Putamen (tissue), 1 donor: ENCODE measurements at regions not wholly inside any gene's neighbourhood (a gene's known extent, or its start where the extent isn't known, plus 50 kb on each side); places are given as distances from the start of the nearest gene placed in this dataset.
"Not testable (repeated sequence)": the region's sequence is repeated elsewhere in the genome, so short reads cannot be mapped to it uniquely, and the experiment has no call there.

Experiments
- DNase-seq: peaks from one replicate; pipeline ENCODE4 v3.0.0-alpha.2; 2016; ENCODE audit warnings: low spot score

- no peak for DNase-seq
Measured at GRCh38 chr3:145422556-145422955, 738.4 kb downstream of the PLOD2 start.

GRCh38 chr3:145427355-145427754 is 733.6 kb downstream of the PLOD2 start:
- no peak for DNase-seq

- DNase-seq, result no peak
Measured at GRCh38 chr3:145429546-145429945, 731.4 kb downstream of the PLOD2 start.

- DNase-seq, result no peak
Measured at GRCh38 chr3:145448436-145448835, 712.5 kb downstream of the PLOD2 start.

GRCh38 chr3:145450018-145450682 is 710.8 kb downstream of the PLOD2 start:
- no peak for DNase-seq

DNA sequence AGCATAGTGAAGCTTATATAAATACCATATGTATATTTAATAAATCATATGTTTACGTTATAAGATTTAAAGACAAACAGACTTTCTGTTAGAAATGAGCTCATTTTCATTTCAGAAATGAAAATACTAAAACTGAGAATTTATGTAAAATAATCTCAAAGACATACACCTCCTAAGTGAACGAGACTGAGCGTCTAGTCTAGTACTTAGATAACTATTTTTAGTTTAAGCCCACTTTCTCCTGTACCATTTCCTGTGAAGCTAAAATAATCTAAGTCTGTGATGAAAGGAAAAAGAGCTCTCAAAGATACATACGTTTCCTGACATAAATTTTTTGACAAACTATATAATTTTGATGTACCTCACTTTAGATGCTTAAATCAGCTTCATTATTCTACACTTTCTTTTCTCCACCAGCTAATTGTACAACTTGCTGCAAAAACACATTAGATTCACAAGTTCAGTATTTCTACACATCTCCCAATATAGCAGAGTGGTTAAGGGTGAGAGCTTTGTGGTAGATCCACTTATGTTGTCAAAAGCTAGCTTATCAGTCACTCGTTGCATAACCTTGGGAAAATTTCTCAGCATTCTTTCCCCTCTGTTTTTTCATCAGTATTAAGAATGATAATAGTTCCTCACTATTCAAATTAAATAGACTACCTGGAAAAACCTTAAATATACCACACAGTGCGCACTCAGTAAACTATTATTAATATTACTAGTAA is 703.0 kb downstream of the PLOD2 start:
- no peak for DNase-seq

GRCh38 chr3:145459681-145460080 is 701.3 kb downstream of the PLOD2 start:
- not testable (repeated sequence) for DNase-seq

GRCh38 chr3:145471976-145472375 is 689.0 kb downstream of the PLOD2 start:
- no peak for DNase-seq

- not testable (repeated sequence) for DNase-seq
Measured at GRCh38 chr3:145482735-145483134, 678.2 kb downstream of the PLOD2 start.

DNA sequence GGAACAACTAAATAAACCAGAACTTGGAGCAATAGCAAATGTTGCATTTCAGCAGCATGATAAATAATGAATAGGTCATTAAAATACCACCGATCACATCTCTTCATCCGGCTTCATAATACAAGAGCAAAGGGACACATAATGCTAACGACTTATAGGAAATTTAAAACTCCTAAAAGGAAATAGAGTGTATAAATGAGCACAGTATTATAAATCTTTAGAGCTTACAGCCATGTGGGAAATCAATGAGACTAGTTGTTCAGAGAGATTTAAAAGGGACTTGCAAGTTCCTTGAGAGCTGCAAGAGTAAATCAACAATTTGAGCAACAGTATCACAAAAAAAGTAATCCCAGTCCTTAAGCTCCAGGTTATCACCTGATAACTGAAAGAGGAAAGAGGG is 677.0 kb downstream of the PLOD2 start:
- DNase-seq, result no peak

GRCh38 chr3:145489011-145489410 is 672.0 kb downstream of the PLOD2 start:
- DNase-seq, result no peak

DNA sequence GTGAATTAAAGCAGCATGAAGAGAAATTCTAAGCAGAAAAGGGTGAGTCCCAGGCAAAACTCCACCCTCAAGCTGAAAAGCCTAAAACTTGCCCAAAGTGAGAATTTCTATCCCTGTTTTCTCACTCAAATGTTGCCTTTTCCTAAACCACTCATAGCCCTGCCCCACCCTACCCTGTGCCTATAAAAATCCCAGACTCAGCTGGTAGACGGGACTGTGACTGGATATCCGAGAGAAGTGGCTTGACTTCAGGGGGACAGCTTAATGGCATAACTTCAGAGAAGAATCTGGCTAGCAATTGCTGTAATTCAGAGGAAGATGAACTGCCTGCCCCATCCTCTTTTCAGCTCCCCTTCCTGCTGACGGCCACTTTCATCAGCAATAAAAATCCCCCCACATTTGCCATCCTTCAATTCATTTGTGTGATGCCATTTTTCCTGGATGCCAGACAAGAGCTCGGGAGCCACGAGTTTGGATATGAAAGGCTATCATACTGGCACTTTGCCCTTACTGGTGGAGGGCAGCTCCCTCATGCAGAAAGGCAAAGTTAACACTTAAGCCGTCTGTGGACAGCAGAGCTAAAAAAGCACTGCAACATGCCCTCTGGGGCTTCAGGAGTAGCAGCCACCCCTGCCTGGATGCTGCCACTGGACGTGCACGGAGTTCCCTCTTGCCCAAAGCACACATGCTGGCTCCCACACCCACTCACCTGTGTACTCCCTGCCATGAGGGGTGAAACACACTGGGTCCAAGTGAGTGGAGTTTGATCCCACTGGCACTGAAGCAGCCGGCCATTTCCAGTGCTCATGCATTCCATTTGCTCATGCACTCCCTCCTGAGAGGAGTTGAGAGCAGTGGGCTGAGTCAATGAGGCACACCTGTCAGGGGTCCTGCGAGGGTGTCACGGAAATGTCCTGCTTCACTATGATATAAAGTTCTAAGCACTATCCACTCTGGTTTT is 670.6 kb downstream of the PLOD2 start:
- DNase-seq, result no peak

GRCh38 chr3:145492456-145492855 is 668.5 kb downstream of the PLOD2 start:
- DNase-seq, result no peak

DNA sequence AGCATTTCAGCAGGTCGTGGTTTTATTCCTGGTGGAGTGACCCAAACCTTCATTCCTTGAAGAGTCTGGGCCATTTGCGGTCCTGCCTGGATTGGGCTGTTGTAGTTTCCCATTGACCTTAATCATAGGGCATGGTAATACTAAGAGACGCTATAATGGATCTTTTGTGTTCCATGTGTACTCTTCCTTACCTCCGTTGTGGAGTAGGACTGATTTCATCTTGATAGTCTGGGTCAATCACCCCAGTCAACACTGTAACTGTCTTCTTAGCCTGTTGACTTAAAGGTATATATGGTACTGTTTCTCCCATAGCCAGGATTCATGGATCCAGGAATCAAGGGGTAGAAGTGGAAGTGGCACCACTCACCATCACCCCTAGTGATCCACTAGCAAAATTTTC is 643.6 kb downstream of the PLOD2 start:
- not testable (repeated sequence) for DNase-seq

DNA sequence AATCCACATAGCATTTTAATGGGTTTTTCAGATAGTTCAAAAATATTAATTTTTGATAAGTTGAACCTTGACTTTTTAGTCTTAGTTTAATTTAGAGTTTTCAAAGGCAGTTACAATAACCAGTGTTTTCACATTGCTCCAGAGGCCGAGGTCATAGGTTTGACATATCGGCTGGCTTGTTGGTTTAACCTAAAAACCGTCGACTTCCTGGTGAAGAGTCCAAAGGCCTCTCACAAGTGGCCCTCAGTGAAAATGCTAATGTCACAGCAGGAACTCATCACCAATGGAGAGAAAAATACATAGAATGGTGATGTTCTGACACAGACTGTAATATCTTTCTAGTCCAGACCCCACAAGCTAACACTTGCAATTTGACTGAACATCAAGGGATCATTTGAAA is 642.3 kb downstream of the PLOD2 start:
- no peak for DNase-seq

DNA sequence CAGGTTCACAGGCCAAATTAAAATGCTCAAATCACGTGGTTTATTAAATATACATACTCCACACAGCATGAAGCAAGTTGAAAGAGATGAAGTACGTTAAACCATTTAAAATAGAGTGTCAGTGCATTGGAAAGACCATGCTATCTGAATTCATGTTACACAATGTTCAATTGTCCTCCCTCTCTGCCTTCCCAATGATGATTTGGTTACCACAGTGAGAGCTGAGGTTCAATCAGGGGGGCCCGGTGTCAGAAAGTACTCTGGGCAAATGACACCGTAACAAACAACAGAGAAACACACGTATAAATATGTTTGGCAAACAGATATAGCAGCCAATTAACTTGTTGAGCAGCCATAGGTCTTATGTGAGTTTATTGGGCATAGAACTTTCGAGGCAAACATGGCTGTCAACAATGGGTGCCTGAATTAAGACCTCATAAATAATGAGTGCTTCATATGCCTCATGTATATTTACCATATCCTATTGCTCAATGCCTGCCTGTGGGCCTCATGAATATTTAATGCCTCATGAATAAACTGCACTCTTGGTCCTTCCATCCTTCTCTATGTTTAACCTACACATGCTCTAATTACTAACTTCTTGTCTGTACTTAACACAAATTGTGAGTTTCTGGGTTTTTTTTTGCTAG is 641.5 kb downstream of the PLOD2 start:
- no peak for DNase-seq

- DNase-seq, result no peak
Measured at GRCh38 chr3:145522179-145522578, 638.8 kb downstream of the PLOD2 start.

DNA sequence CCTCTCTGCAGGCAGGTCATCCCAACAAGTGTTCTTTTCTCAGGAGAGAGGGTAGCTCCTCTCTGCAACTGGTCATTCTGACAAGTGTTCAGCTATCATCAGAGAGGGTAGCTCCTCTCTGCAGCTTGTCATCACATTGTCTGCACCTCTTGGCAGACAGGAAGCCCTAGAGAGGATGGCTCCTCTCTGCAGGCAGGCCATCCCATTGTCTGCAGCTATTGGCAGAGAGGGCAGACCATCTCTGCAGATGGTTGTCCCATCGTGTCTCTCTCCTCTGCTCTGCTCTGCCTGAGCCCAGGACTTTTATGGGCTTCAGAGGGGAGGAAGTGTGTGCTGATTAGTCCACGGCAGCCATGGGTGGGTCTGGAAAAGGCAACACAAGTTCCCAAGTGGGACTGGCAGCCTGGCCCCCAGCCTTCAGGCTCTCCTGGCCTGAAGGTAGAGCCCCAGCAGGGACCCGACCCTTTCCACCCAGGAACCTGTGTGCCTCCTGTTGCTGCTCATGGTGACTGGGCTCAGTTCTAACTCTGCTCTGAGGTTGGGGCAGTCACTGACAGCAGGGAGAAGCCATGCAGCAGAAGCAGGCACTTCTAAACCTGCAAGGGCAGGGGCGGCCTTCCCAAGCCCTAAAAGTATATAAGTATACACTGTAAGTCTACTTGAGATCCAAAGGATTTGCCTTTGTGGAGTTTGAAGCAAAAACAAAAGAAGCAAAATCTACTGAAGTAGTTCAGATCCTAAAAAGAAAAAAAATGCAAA is 637.9 kb downstream of the PLOD2 start:
- DNase-seq, result no peak

GRCh38 chr3:145531548-145531947 is 629.4 kb downstream of the PLOD2 start:
- DNase-seq, result no peak

DNA sequence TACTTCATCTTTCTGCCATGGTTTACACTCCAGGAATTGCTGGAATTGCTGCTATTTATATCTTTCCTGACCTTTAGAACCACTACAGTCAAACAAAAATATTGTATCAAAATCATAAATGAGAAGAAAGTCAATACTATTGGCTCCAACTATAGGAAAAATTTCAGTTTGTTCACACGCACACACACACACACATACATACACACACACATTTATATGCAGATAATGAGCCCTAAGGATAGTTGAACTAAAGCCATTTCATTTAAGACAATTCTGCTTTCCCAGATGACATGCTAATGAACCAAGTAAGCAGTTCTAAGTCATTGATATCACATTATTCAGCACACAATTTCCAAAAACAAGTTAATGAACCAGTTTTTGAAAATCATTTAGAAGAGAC is 627.3 kb downstream of the PLOD2 start:
- no peak for DNase-seq

DNA sequence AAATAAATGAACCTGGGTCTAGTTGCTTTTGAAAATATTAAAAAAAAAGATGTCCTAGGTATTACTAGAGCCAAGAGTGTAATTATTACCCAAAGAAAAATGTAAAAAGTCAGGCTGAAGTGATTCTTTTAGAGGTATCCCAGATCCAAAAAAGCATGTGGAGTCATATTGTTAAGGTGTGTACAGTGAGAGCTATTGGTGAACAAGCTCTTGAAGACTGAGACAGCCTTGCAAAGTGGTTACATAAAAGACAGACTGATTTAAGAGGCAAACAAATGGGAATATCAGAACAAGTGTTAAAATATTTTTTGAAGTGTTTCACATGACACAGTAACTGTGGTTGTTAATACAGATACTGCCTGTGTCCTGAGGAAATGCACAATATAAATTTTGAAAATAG is 624.5 kb downstream of the PLOD2 start:
- DNase-seq, result no peak
